NCI-H524 treated with DMSO at 0.1 percent for 48 hours (cell line): ENCODE measurements at regions not wholly inside any gene's neighbourhood (a gene's known extent, or its start where the extent isn't known, plus 50 kb on each side); places are given as distances from the start of the nearest gene placed in this dataset.

ENCODE experiments used
- DNase-seq: peaks from one replicate; lab custom pipeline; 2025; lab: John Stamatoyannopoulos, UW

GRCh38 chr17:36728030-36728991 is 126.9 kb downstream of the MRM1 start:
- DNase-seq, result no peak

GRCh38 chr17:36730095-36730808 is 128.9 kb downstream of the MRM1 start:
- DNase-seq, result no peak

- no peak for DNase-seq
These were observed 129.6 kb downstream of the MRM1 start for GRCh38 chr17:36730857-36731490.

GRCh38 chr17:36731811-36732210 is 130.4 kb downstream of the MRM1 start:
- DNase-seq, result no peak

- DNase-seq, result no peak
These were observed 131.0 kb downstream of the MRM1 start for GRCh38 chr17:36732351-36732750.

- no peak for DNase-seq
These were observed 135.1 kb downstream of the MRM1 start for GRCh38 chr17:36736201-36737156.

- DNase-seq, result no peak
These were observed 137.8 kb downstream of the MRM1 start for GRCh38 chr17:36739208-36739607.

GRCh38 chr17:36740157-36740556 is 138.8 kb downstream of the MRM1 start:
- DNase-seq, result no peak

GRCh38 chr17:36741019-36741902 is 139.9 kb downstream of the MRM1 start:
- DNase-seq, result no peak

GRCh38 chr17:36742267-36743000 is 141.1 kb downstream of the MRM1 start:
- DNase-seq, result no peak

GRCh38 chr17:36743130-36743529 is 141.7 kb downstream of the MRM1 start:
- DNase-seq, result no peak

GRCh38 chr17:36746381-36747053 is 145.1 kb downstream of the MRM1 start:
- DNase-seq, result no peak

GRCh38 chr17:36747861-36748260 is 146.5 kb downstream of the MRM1 start:
- no peak for DNase-seq

GRCh38 chr17:36748272-36748671 is 146.9 kb downstream of the MRM1 start:
- no peak for DNase-seq

GRCh38 chr17:36749493-36749892 is 148.1 kb downstream of the MRM1 start:
- DNase-seq, result no peak

- DNase-seq, result no peak
These were observed 149.0 kb downstream of the MRM1 start for GRCh38 chr17:36750316-36750885.

GRCh38 chr17:36752096-36752888 is 150.9 kb downstream of the MRM1 start:
- no peak for DNase-seq

GRCh38 chr17:36755586-36755985 is 154.2 kb downstream of the MRM1 start:
- DNase-seq, result no peak
